ENCODE measurements at regions not wholly inside any gene's neighbourhood (a gene's known extent, or its start where the extent isn't known, plus 50 kb on each side); places are given as distances from the start of the nearest gene placed in this dataset.

GRCh38 chr7:25804154-25804553 lies 347.8 kb upstream of the NFE2L3 start:
- Mint-ChIP-seq H3K27me3 (ENCODE audit: low read depth) (no peaks in the 10 kb centered on the region), H3K4me1 (ENCODE audit: low read depth) (peaks cover 90% of the 10 kb centered on the region), H3K4me3 (ENCODE audit: unreplicated experiment) (no peak overlapping the region), H3K36me3 (ENCODE audit: low read depth) (peaks cover 2% of the 10 kb centered on the region), H3K27ac (ENCODE audit: unreplicated experiment) (peak overlapping the region; percentile 91), H3K9me3 (ENCODE audit: low read depth) (peaks cover 6% of the 10 kb centered on the region)
- TF ChIP-seq, protein P1, sequence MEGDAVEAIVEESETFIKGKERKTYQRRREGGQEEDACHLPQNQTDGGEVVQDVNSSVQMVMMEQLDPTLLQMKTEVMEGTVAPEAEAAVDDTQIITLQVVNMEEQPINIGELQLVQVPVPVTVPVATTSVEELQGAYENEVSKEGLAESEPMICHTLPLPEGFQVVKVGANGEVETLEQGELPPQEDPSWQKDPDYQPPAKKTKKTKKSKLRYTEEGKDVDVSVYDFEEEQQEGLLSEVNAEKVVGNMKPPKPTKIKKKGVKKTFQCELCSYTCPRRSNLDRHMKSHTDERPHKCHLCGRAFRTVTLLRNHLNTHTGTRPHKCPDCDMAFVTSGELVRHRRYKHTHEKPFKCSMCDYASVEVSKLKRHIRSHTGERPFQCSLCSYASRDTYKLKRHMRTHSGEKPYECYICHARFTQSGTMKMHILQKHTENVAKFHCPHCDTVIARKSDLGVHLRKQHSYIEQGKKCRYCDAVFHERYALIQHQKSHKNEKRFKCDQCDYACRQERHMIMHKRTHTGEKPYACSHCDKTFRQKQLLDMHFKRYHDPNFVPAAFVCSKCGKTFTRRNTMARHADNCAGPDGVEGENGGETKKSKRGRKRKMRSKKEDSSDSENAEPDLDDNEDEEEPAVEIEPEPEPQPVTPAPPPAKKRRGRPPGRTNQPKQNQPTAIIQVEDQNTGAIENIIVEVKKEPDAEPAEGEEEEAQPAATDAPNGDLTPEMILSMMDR (IDR thresholded peaks at IDR 0.05) = no peak
- no peak for DNase-seq (ENCODE audit: low spot score)

DNA sequence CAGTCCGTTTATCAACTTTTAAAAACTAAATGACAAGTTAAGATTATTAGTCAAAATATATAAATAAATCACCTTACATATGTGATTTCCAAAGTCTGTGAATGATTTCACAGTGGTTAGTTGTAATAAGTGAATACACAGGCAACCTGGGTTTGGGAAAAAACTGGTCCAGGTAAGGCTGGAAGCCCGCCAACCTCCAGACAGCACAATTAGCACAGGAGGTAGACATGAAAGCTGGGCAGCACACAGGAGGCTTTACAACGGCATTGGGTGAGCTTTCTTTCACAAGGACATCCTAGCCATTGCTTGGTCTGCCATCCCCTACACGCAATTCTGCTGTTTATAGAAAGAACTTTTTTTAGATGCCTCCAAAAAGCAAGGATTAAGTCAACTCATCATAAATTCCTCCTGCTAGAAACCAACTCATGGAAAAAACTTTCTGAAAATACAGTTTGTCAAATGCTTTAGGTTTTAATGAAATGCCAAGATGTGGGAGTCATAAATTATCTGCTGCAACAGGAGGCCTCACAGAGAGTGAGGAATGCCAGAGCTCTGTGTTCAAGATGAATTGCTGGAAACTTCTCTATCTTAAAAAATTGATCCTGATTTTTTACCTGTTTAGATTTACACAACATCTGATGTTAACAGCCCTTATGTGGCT lies 346.8 kb upstream of the NFE2L3 start:
- Mint-ChIP-seq H3K36me3 (ENCODE audit: low read depth) (no peaks in the 10 kb centered on the region), H3K27ac (ENCODE audit: unreplicated experiment) (peak overlapping the region; percentile 91), H3K4me1 (ENCODE audit: low read depth) (peaks cover 97% of the 10 kb centered on the region), H3K4me3 (ENCODE audit: unreplicated experiment) (peak overlapping the region; percentile 40), H3K9me3 (ENCODE audit: low read depth) (peaks cover 3% of the 10 kb centered on the region), H3K27me3 (ENCODE audit: low read depth) (no peaks in the 10 kb centered on the region)
- DNase-seq (ENCODE audit: low spot score) = no peak
- TF ChIP-seq, protein P1 (IDR thresholded peaks at IDR 0.05) = no peak

GRCh38 chr7:25807086-25807611 lies 344.8 kb upstream of the NFE2L3 start:
- H3K27me3 Mint-ChIP-seq (ENCODE audit: low read depth) = no peaks in the 10 kb centered on the region
- peaks cover 4% of the 10 kb centered on the region for H3K9me3 Mint-ChIP-seq (ENCODE audit: low read depth)
- H3K36me3 Mint-ChIP-seq (ENCODE audit: low read depth) = peaks cover 1% of the 10 kb centered on the region
- peak overlapping the region; percentile 91 for H3K27ac Mint-ChIP-seq (ENCODE audit: unreplicated experiment)
- no peak for DNase-seq (ENCODE audit: low spot score)
- TF ChIP-seq, protein P1 (IDR thresholded peaks at IDR 0.05) = no peak
- H3K4me3 Mint-ChIP-seq (ENCODE audit: unreplicated experiment) = no peak overlapping the region
- H3K4me1 Mint-ChIP-seq (ENCODE audit: low read depth) = peaks cover 88% of the 10 kb centered on the region

- Mint-ChIP-seq H3K27me3 (ENCODE audit: low read depth) (no peaks in the 10 kb centered on the region), H3K36me3 (ENCODE audit: low read depth) (peaks cover 1% of the 10 kb centered on the region)
Measured at GRCh38 chr7:25809441-25809840, 342.6 kb upstream of the NFE2L3 start.

GRCh38 chr7:25812086-25812850 lies 339.7 kb upstream of the NFE2L3 start:
- Mint-ChIP-seq H3K4me1 (ENCODE audit: low read depth) (peaks cover 52% of the 10 kb centered on the region), H3K27ac (ENCODE audit: unreplicated experiment) (no peak overlapping the region), H3K36me3 (ENCODE audit: low read depth) (peaks cover 6% of the 10 kb centered on the region), H3K9me3 (ENCODE audit: low read depth) (peaks cover 12% of the 10 kb centered on the region), H3K27me3 (ENCODE audit: low read depth) (no peaks in the 10 kb centered on the region), H3K4me3 (ENCODE audit: unreplicated experiment) (no peak overlapping the region)
- no peak for DNase-seq (ENCODE audit: low spot score)
- TF ChIP-seq, protein P1 (IDR thresholded peaks at IDR 0.05) = no peak

More at GRCh38 chr7:25809441-25809840, 342.6 kb upstream of the NFE2L3 start:
- DNase-seq (ENCODE audit: low spot score) = no peak
- peak overlapping the region; percentile 75 for H3K27ac Mint-ChIP-seq (ENCODE audit: unreplicated experiment)
- H3K4me3 Mint-ChIP-seq (ENCODE audit: unreplicated experiment) = no peak overlapping the region
- peaks cover 8% of the 10 kb centered on the region for H3K9me3 Mint-ChIP-seq (ENCODE audit: low read depth)
- TF ChIP-seq, protein P1 (IDR thresholded peaks at IDR 0.05) = no peak
- H3K4me1 Mint-ChIP-seq (ENCODE audit: low read depth) = peaks cover 73% of the 10 kb centered on the region

All from chondrocyte (in vitro differentiated cells).